ENCODE measurements at regions not wholly inside any gene's neighbourhood (a gene's known extent, or its start where the extent isn't known, plus 50 kb on each side); places are given as distances from the start of the nearest gene placed in this dataset.
"Not testable (repeated sequence)": the region's sequence is repeated elsewhere in the genome, so short reads cannot be mapped to it uniquely, and the experiment has no call there.

GRCh38 chr9:120338340-120338739 is 241.6 kb downstream of the CDK5RAP2 start:
- no peak for DNase-seq (ENCODE audit: low read depth in 2 of 2)

DNA sequence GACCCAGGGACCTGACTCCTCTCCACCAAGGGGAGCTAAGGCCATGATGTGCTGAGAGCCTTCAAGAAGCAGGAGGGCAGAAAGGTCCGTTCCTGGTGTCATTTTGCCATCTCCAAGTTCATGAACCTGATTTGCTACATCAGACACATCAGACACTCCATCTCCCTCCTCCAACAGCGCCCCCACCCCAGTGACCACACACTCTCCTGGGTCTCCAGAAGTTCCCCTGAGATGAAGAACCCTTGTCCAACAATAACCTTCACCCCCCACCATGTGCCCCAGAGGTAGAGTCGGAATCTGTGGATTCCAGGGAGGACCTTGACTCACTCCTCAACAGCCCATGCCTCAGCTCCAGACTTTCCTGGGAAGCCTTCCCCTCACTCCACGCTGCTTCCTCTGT is 242.8 kb downstream of the CDK5RAP2 start:
- no peak for DNase-seq (ENCODE audit: low read depth in 2 of 2)

DNA sequence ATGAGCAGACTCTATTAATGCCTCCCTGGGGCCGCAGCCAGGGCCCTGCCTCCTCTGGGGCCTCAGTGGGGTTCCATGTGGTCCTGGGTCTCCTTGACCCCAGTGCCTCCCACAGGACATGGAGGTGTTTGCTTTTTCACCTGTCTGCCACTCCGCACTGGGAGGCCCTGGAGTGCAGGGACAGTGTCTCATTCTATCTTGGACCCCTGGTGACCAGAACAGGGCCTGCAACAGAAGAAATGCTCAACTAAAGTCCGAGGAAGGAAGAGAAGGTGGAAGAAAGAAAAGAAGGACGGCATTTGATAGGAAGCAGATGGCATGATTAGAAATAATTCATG is 243.2 kb downstream of the CDK5RAP2 start:
- no peak for DNase-seq (ENCODE audit: low read depth in 2 of 2)

GRCh38 chr9:120336021-120336752 is 243.8 kb downstream of the CDK5RAP2 start:
- no peak for DNase-seq (ENCODE audit: low read depth in 2 of 2)

GRCh38 chr9:120331913-120332312 is 248.1 kb downstream of the CDK5RAP2 start:
- DNase-seq (ENCODE audit: low read depth in 2 of 2): no peak

DNA sequence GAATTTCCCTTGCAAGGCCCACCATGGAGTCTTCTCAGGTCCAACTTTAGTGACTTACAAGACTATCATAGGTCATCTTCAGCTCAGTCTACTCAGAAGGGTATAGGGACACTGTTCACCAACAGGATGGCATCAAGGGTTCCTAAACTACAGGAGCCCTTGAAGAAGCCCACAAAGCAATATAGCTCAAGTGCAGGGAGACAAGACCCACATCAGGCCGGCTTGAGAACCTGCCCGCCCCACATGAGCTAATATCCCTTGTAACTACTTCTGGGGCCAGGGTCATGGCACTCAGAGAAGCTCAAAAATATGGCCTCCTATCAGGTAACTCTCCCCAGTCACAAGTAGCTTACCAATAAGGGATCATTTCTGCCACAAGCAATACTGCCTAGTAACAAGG is 249.9 kb downstream of the CDK5RAP2 start:
- DNase-seq (ENCODE audit: low read depth in 2 of 2): no peak

DNA sequence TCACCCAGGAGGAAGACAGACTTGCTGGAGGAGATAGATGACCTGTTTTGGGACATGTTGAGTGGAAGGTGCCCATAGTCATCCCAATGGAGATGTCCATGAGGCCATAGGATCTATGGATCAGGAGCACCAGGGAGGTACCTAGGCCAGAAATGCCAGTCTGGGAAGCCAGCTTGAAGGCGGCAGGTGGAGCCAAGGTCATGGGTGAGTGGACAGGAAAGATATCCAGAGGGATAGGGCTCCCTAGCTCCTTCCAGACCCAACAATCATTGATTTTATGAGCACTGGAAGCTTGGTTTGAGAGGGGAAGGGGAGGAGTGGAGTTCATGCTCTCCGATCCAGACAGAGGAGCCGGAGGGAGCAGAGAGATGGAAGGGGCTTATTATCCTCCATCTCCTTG is 252.6 kb downstream of the CDK5RAP2 start:
- no peak for DNase-seq (ENCODE audit: low read depth in 2 of 2)

DNA sequence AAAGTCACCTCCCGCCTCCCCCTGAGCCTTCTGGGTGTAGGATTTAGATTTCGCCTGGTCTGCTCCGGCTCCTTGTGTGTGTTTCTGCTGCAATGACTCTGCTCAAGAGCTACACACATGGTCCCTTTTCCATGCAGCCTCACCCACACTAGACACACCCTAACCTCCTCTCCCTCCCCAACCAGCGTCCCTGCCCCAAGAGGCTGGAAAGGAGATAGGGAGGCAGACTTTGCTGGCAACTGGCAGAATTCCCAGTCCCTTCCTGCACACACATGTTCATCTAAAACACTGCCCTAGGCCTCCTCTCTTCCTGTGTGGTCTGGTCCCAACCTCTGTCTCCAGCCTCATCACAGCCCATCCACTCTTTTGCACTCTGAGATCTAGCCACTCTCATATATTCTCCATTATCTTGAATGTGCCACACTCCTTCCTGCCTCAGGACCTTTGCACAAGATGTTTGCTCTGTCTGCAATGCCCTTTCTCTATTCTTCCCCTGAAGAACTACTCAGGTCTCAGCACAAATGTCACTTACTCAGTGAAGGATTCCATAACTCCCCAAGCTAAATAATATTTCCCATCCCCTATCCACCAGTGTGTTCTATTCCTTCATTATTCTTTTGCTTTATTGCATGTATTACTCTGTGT is 253.8 kb downstream of the CDK5RAP2 start:
- no peak for DNase-seq (ENCODE audit: low read depth in 2 of 2)

DNA sequence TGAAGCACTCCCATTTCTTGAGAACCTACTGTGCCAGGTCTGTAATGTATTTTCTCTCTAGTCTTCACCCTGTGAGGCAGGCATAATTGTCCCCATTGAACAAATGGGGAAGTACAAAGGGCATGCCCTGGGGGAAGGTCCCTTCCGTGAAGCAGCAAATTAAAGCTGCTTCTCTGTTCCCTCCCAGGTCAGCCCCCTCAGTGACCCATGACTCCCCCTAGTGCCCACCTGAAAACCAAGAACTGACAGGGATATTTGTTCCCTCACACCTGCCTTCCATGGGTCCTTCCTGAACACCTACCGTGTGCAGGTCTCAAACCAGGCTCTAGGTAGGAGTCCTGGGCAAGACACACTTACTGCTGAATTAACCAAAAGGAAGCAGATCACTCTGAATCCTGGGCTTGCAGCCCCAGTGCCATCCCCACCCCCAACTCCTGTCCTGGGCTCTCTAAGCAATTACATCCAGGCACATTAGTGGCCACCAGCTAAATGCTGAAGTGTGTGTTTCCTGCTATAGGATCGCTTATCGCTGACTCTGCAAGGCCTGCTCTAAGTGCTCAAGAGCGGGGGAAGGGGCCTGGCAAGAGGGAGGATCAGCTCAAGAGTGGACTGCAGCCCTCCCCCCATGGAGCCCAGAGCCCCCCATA is 254.8 kb downstream of the CDK5RAP2 start:
- DNase-seq (ENCODE audit: low read depth in 2 of 2): no peak

GRCh38 chr9:120324461-120324860 is 255.5 kb downstream of the CDK5RAP2 start:
- DNase-seq (ENCODE audit: low read depth in 2 of 2): no peak

DNA sequence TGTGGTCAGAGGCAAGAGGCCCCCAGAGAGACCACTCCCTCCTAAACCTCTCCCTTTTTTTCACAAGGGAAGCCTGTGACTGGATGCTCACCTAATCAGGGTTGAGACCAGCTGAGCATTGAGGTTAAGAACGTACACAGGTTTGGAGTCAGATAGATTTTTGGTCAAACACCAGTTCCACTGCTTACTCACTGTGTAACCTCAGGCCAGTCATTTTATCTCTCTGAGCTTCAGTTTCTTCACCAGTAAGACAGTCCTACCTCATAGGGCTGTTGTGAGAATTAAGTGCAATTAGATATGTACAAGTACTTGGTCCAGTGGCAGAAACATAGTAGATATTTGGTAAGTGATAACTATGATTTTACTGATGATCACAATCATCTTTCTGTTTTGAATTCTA is 256.8 kb downstream of the CDK5RAP2 start:
- no peak for DNase-seq (ENCODE audit: low read depth in 2 of 2)

DNA sequence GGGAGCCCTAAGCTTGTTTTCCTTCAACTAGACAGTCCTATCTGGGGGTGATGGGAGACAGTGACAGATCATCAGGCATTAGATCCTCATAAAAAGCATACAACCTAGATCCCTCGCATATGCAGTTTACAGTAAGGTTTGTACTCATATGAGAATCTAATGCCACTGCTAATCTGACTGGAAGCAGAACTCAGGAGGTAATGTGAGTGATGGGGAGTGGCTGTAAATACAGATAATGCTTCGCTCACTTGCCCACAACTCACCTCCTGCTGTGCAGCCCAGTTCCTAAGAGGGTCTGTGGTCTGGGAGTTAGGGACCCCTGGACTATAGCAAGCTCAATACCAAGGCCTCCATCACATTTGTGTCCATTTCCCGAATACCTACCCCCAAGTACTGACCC is 260.5 kb downstream of the CDK5RAP2 start:
- DNase-seq (ENCODE audit: low read depth in 2 of 2): no peak

DNA sequence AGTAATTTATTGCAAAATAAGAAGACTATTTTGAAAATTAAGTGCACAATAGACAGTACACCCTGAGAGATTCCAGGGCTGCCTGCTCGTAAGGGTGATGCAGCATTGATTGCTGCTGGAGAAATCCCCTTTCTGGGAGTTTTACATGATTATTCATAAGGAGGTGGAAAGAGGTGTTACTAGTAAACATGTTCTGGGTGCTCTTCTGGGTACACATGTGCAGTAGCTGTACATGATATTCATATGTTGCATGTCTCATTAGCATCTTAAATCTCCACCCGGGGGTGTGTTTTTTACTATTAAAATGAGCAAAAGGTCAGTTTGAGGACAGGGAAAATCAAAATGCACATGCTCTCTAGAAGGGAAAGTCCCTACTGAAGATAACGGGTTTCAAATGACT is 264.8 kb downstream of the CDK5RAP2 start:
- DNase-seq (ENCODE audit: low read depth in 2 of 2): no peak

- no peak for DNase-seq (ENCODE audit: low read depth in 2 of 2)
Measured at GRCh38 chr9:120312031-120312430, 267.9 kb downstream of the CDK5RAP2 start.

- no peak for DNase-seq (ENCODE audit: low read depth in 2 of 2)
Measured at GRCh38 chr9:120310035-120310434, 269.9 kb downstream of the CDK5RAP2 start.

DNA sequence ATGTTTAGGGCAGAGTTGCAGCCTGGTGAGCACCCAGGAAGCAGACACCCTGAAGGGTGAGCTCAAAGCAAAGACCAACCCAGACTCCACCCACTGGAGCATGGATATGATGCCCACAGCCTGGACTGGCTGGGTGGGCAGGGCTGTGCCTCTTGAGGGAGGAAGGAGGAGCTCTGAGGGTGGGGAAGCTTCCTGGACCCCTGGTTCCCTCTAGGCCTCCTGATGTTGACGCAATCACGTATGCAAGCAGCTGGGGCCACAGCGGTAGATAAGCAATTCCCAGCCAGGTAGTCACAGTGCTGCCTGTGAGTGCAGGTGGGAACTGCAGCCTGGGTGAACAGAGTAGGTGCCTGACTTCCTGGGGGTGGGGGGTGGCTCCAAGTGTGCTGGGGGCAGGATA is 271.5 kb downstream of the CDK5RAP2 start:
- no peak for DNase-seq (ENCODE audit: low read depth in 2 of 2)

GRCh38 chr9:120307599-120307998 is 272.4 kb downstream of the CDK5RAP2 start:
- no peak for DNase-seq (ENCODE audit: low read depth in 2 of 2)

- DNase-seq (ENCODE audit: low read depth in 2 of 2): no peak
Measured at GRCh38 chr9:120306561-120306960, 273.4 kb downstream of the CDK5RAP2 start.

DNA sequence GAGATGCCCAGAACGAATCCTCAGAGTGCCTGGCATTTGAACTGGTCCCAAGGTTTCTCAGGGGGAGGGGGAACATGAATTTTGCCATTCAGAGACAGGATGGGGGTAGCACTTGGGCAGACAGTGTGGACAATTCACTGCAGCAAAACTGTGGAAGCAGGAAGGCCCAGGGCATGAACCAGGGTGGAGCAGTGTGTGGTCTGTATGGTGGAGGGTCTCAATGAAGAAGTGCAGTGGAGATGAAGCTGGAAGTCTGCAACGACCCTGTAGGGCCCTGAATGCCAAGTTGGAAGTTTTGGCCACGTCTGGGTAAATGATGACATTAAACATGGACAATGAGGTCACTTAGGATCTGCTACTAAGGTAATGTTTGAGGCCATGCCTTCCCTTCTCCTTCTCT is 273.9 kb downstream of the CDK5RAP2 start:
- DNase-seq (ENCODE audit: low read depth in 2 of 2): no peak

- DNase-seq (ENCODE audit: low read depth in 2 of 2): not testable (repeated sequence)
Measured at GRCh38 chr9:120304896-120305295, 275.1 kb downstream of the CDK5RAP2 start.

GRCh38 chr9:120303519-120303918 is 276.4 kb downstream of the CDK5RAP2 start:
- no peak for DNase-seq (ENCODE audit: low read depth in 2 of 2)

DNA sequence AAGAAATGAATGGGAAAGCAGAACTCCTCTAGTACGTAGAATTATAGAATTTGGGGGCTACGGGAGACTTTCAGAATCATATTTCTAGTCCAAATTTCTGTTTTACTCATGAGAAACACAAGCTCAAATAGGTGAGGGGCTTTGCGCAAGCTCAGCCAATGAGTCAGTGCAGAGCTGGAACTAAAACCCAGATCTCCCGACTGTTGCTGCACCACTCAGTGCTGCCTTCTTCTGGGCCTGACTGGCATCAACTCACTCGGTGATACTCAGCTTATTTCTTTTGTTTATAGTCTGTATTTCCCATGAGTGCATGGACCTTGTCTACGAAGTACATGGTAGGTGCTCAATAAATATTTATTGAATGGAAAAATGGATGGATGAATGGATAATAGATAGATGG is 280.2 kb downstream of the CDK5RAP2 start:
- no peak for DNase-seq (ENCODE audit: low read depth in 2 of 2)

GRCh38 chr9:120294003-120294402 is 286.0 kb downstream of the CDK5RAP2 start:
- DNase-seq (ENCODE audit: low read depth in 2 of 2): no peak

All from stimulated activated CD8-positive, alpha-beta memory T cell treated with anti-CD3 and anti-CD28 coated beads, Interleukin-2, amount 100 ng/mL, for 48 hours (primary cell).